Loucy (cell line): ENCODE measurements at regions not wholly inside any gene's neighbourhood (a gene's known extent, or its start where the extent isn't known, plus 50 kb on each side); places are given as distances from the start of the nearest gene placed in this dataset.

ENCODE experiments used
- H2AFZ ChIP-seq: fragments of 200-600 bp; sonication (generic); 2 replicates; pipeline ENCODE4 v1.6.0; 2016; ENCODE audit warnings: antibody characterized with exemption, mild to moderate bottlenecking, low read length, moderate library complexity
- H3F3A ChIP-seq: fragments of 200-600 bp; 2 replicates; pipeline ENCODE4 v1.6.0; 2016; ENCODE audit warnings: antibody characterized with exemption, low read depth, mild to moderate bottlenecking
- H3K27me3 ChIP-seq: fragments of 200-600 bp; sonication (generic); 2 replicates; pipeline ENCODE4 v1.6.1; 2014; ENCODE audit warnings: low read length, mild to moderate bottlenecking; ENCODE audit not compliant: insufficient read depth, poor library complexity, severe bottlenecking
- H3K36me3 ChIP-seq: fragments of 200-600 bp; sonication (generic); 2 replicates; pipeline ENCODE4 v1.6.1; 2016; ENCODE audit warnings: low read length; ENCODE audit not compliant: insufficient read depth
- H3K4me1 ChIP-seq: fragments of 200-600 bp; sonication (generic); 2 replicates; pipeline ENCODE4 v1.5.1; 2014; ENCODE audit warnings: low read length, mild to moderate bottlenecking; ENCODE audit not compliant: insufficient read depth, poor library complexity, severe bottlenecking
- H3K4me2 ChIP-seq: fragments of 200-600 bp; sonication (generic); 2 replicates; pipeline ENCODE4 v1.6.0; 2014; ENCODE audit warnings: antibody characterized with exemption, low read length, low read depth, mild to moderate bottlenecking; ENCODE audit not compliant: poor library complexity, severe bottlenecking
- H3K4me3 ChIP-seq: fragments of 200-600 bp; sonication (generic); 2 replicates; pipeline ENCODE4 v1.5.1; 2014; ENCODE audit warnings: low read length, mild to moderate bottlenecking, mixed read lengths; ENCODE audit not compliant: poor library complexity, severe bottlenecking
- H3K79me2 ChIP-seq: fragments of 200-600 bp; sonication (generic); 2 replicates; pipeline ENCODE4 v1.6.1; 2014; ENCODE audit warnings: low read length; ENCODE audit not compliant: insufficient read depth
- H3K9ac ChIP-seq: fragments of 200-600 bp; sonication (generic); 2 replicates; pipeline ENCODE4 v1.6.0; 2014; ENCODE audit warnings: mild to moderate bottlenecking, low read depth, low read length, moderate library complexity; ENCODE audit not compliant: poor library complexity, severe bottlenecking
- H3K9me2 ChIP-seq: fragments of 200-600 bp; sonication (generic); replicated peaks from 2 replicates; pipeline ENCODE4 v1.6.1; 2016; ENCODE audit warnings: low read depth, low read length, mixed read lengths
- H3K9me3 ChIP-seq: fragments of 200-600 bp; sonication (generic); 2 replicates; pipeline ENCODE4 v1.6.1; 2014; ENCODE audit warnings: mild to moderate bottlenecking, antibody characterized with exemption, low read length, low read depth; ENCODE audit not compliant: insufficient read depth
- H4K20me1 ChIP-seq: fragments of 200-600 bp; sonication (generic); 2 replicates; pipeline ENCODE4 v1.6.0; 2014; ENCODE audit warnings: antibody characterized with exemption, low read length, mild to moderate bottlenecking; ENCODE audit not compliant: insufficient read depth, poor library complexity, severe bottlenecking
- EZH2phosphoT487 ChIP-seq: fragments of 200-600 bp; IDR thresholded peaks from 2 replicates; pipeline ENCODE4 v1.6.1; 2018; ENCODE audit warnings: antibody characterized with exemption, mild to moderate bottlenecking, moderate library complexity, borderline replicate concordance
- TF ChIP-seq, protein P1 (sequence below): fragments of 200-600 bp; sonication (generic); conservative IDR thresholded peaks from 2 replicates; pipeline ENCODE4 v1.5.1; 2014; ENCODE audit warnings: mild to moderate bottlenecking, antibody characterized with exemption, low read length

DNA sequence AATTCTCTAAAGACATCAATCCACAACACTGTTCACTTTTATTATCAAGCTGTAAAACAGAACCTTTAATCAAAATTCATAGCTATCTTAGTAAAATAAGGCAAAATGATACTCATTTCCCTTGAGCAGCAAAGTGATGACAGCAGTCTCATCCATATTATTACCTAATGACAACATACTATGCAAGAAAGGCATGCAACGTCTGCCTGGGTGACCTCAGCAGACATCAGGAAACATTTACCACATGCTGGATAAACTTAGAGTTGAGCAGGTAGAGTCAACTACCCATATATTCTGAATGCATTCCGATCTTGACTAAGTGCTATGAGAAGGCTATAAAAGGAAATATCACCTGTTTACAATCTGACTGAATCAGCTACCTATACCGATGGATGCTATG, 145.1 kb downstream of the SIPA1L2 start:
- no peaks in the 10 kb centered on the region for H3K27me3 ChIP-seq
- H3K9me3 ChIP-seq: no peaks in the 10 kb centered on the region
- no peaks in the 10 kb centered on the region for H3K9me2 ChIP-seq
- no peak overlapping the region for H3K4me3 ChIP-seq
- H3K4me2 ChIP-seq: no peak overlapping the region
- H4K20me1 ChIP-seq: no peaks in the 10 kb centered on the region
- no peak overlapping the region for H3K9ac ChIP-seq
- no peaks in the 10 kb centered on the region for H3F3A ChIP-seq
- H3K4me1 ChIP-seq: no peaks in the 10 kb centered on the region
- H3K36me3 ChIP-seq: peaks cover 30% of the 10 kb centered on the region; the same call in 1 of the 2 replicates
- no peaks in the 10 kb centered on the region for H3K79me2 ChIP-seq
- TF ChIP-seq, protein P1, sequence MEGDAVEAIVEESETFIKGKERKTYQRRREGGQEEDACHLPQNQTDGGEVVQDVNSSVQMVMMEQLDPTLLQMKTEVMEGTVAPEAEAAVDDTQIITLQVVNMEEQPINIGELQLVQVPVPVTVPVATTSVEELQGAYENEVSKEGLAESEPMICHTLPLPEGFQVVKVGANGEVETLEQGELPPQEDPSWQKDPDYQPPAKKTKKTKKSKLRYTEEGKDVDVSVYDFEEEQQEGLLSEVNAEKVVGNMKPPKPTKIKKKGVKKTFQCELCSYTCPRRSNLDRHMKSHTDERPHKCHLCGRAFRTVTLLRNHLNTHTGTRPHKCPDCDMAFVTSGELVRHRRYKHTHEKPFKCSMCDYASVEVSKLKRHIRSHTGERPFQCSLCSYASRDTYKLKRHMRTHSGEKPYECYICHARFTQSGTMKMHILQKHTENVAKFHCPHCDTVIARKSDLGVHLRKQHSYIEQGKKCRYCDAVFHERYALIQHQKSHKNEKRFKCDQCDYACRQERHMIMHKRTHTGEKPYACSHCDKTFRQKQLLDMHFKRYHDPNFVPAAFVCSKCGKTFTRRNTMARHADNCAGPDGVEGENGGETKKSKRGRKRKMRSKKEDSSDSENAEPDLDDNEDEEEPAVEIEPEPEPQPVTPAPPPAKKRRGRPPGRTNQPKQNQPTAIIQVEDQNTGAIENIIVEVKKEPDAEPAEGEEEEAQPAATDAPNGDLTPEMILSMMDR: no peak
- no peak for TF ChIP-seq EZH2phosphoT487
- no peak overlapping the region for H2AFZ ChIP-seq

DNA sequence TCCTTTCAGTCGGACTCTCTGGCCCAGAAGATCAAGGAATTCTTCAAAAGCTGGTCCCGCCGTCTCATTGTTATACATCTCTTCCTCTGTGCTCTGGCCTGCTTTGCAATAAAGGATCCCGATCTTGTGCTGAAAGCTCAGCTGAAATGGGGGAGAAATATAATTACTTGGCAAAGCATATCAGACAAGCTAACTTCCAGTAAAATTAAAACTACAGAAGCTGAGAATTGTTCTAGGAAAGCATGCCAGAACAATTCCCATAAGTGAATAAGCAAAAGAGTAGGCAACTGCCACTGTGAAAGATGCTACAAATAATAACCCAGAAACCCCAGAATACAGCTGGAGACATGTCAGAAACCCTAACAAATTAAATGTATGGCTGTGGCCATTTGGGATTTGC, 146.1 kb downstream of the SIPA1L2 start:
- Histone ChIP-seq H3K36me3 (peaks cover 28% of the 10 kb centered on the region; the same call in 1 of the 2 replicates), H4K20me1 (no peaks in the 10 kb centered on the region), H3K79me2 (no peaks in the 10 kb centered on the region), H3K9me2 (no peaks in the 10 kb centered on the region), H3K4me2 (no peak overlapping the region), H2AFZ (no peak overlapping the region), H3K9me3 (no peaks in the 10 kb centered on the region), H3K4me1 (no peaks in the 10 kb centered on the region), H3K9ac (no peak overlapping the region), H3F3A (no peaks in the 10 kb centered on the region), H3K4me3 (no peak overlapping the region), H3K27me3 (no peaks in the 10 kb centered on the region)
- TF ChIP-seq EZH2phosphoT487: no peak

DNA sequence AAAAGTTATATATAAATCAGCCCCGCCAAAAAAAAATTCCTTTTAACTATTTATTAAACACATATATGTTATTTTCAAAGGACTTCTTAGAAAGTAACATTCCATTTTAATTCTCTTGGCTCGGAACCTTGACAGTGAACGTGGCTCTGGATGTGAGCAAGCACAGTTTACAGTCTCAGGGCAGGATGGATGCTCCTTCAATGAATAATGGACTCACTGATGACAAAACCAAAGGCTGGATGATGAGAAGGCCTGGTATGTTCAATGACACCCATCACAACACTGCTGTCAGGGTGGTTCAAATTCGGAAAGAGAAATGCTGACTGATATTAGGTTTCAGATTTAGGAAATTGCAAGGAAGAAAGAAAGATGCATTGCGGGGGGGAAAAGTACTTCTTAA, 148.8 kb downstream of the SIPA1L2 start:
- H3K9ac ChIP-seq: no peak overlapping the region
- peaks cover 28% of the 10 kb centered on the region; the same call in 1 of the 2 replicates for H3K36me3 ChIP-seq
- no peak overlapping the region for H3K4me2 ChIP-seq
- H2AFZ ChIP-seq: no peak overlapping the region
- TF ChIP-seq EZH2phosphoT487: no peak
- TF ChIP-seq, protein P1: no peak
- no peaks in the 10 kb centered on the region for H3K9me2 ChIP-seq
- H3K9me3 ChIP-seq: no peaks in the 10 kb centered on the region
- H3F3A ChIP-seq: no peaks in the 10 kb centered on the region
- H3K4me1 ChIP-seq: no peaks in the 10 kb centered on the region
- H4K20me1 ChIP-seq: no peaks in the 10 kb centered on the region
- no peaks in the 10 kb centered on the region for H3K79me2 ChIP-seq
- no peak overlapping the region for H3K4me3 ChIP-seq
- H3K27me3 ChIP-seq: no peaks in the 10 kb centered on the region

GRCh38 chr1:232477728-232478127, 152.2 kb downstream of the SIPA1L2 start:
- Histone ChIP-seq H3K27me3 (no peaks in the 10 kb centered on the region), H3K79me2 (no peaks in the 10 kb centered on the region), H3K4me3 (no peak overlapping the region), H3K9ac (no peak overlapping the region), H3K9me2 (no peaks in the 10 kb centered on the region), H3K36me3 (peaks cover 16% of the 10 kb centered on the region; the same call in 1 of the 2 replicates), H3K4me1 (peaks cover 25% of the 10 kb centered on the region), H2AFZ (no peak overlapping the region), H4K20me1 (no peaks in the 10 kb centered on the region), H3K9me3 (no peaks in the 10 kb centered on the region), H3F3A (no peaks in the 10 kb centered on the region), H3K4me2 (no peak overlapping the region)
- TF ChIP-seq, protein P1: no peak
- TF ChIP-seq EZH2phosphoT487: no peak
